ENCODE measurements at regions not wholly inside any gene's neighbourhood (a gene's known extent, or its start where the extent isn't known, plus 50 kb on each side); places are given as distances from the start of the nearest gene placed in this dataset.

DNA sequence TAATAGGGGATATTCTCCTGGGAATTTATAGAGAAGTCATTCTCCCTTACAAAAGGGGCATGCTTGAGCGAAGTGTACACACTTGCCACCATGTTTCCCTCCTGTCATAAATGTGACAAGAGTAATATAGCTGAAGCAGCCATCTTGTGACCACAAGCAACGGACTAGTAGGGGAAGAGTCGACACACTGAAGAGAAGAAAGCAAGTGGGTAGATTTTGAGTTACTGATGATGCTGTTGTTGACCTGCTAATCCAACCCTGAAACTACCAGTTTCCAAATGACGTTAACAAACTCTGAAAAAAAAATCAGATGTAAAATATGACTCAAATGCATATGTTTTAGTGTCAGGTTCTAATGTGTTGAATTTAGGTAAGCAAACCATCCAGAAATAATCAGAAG lies 350.4 kb downstream of the CDH10 start:
- TF ChIP-seq, protein P1, sequence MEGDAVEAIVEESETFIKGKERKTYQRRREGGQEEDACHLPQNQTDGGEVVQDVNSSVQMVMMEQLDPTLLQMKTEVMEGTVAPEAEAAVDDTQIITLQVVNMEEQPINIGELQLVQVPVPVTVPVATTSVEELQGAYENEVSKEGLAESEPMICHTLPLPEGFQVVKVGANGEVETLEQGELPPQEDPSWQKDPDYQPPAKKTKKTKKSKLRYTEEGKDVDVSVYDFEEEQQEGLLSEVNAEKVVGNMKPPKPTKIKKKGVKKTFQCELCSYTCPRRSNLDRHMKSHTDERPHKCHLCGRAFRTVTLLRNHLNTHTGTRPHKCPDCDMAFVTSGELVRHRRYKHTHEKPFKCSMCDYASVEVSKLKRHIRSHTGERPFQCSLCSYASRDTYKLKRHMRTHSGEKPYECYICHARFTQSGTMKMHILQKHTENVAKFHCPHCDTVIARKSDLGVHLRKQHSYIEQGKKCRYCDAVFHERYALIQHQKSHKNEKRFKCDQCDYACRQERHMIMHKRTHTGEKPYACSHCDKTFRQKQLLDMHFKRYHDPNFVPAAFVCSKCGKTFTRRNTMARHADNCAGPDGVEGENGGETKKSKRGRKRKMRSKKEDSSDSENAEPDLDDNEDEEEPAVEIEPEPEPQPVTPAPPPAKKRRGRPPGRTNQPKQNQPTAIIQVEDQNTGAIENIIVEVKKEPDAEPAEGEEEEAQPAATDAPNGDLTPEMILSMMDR (IDR thresholded peaks at IDR 0.05): no peak
- no peak for TF ChIP-seq ZFX (IDR thresholded peaks at IDR 0.05; ENCODE audit: borderline replicate concordance)

Data from 22Rv1 (cell line).